ENCODE measurements at regions not wholly inside any gene's neighbourhood (a gene's known extent, or its start where the extent isn't known, plus 50 kb on each side); places are given as distances from the start of the nearest gene placed in this dataset.

GRCh38 chr1:181987334-181987895, 74.1 kb downstream of the ZNF648 start:
- Histone ChIP-seq H3K4me1 (ENCODE audit: insufficient read depth, low read length) (no peaks in the 10 kb centered on the region; the same call in 1 of the 2 replicates), H3K27ac (ENCODE audit: insufficient read length, low read depth, low read length) (no peak overlapping the region), H3K23ac (ENCODE audit: insufficient read length, low read depth, low read length) (no peak overlapping the region), H3K9ac (ENCODE audit: extremely low read depth, insufficient read length, low read length) (no peak overlapping the region), H3K4ac (ENCODE audit: low read depth, low read length) (no peak overlapping the region), H2BK12ac (ENCODE audit: insufficient read length, low read depth, low read length) (no peak overlapping the region), H3K79me1 (ENCODE audit: insufficient read depth, low read depth, low read length, poor library complexity, severe bottlenecking) (no peaks in the 10 kb centered on the region), H2BK20ac (ENCODE audit: low read depth, low read length, poor library complexity, severe bottlenecking) (no peak overlapping the region), H4K5ac (ENCODE audit: insufficient read length, low read depth, low read length) (no peak overlapping the region), H3T11ph (ENCODE audit: low read length) (no peak overlapping the region), H3K4me2 (ENCODE audit: insufficient read depth, insufficient read length, low read length) (no peak overlapping the region), H2BK5ac (ENCODE audit: insufficient read length, low read length) (no peak overlapping the region), H3K23me2 (ENCODE audit: insufficient read length, low read depth, low read length, poor library complexity, severe bottlenecking) (no peaks in the 10 kb centered on the region), H3K9me3 (ENCODE audit: control insufficient read depth, low read depth, low read length) (no peaks in the 10 kb centered on the region), H3K14ac (ENCODE audit: insufficient read depth, low read length) (no peak overlapping the region), H2BK120ac (ENCODE audit: low read depth, low read length, poor library complexity, severe bottlenecking) (no peak overlapping the region), H3K27me3 (ENCODE audit: insufficient read depth, low read length) (0 out of 2 replicates have a peak, but pooled peaks cover 1% of the 10 kb centered on the region), H3K56ac (ENCODE audit: insufficient read length, low read depth, low read length) (no peak overlapping the region), H4K20me1 (ENCODE audit: control insufficient read depth, insufficient read depth, insufficient read length) (no peaks in the 10 kb centered on the region), H4K8ac (replicated peaks; ENCODE audit: insufficient read length, low read depth, low read length) (no peak overlapping the region), H4K91ac (ENCODE audit: insufficient read length, low read depth, low read length) (no peak overlapping the region), H3K79me2 (ENCODE audit: insufficient read depth, low read length) (no peaks in the 10 kb centered on the region), H2BK15ac (ENCODE audit: low read depth, low read length) (no peak overlapping the region), H2AFZ (ENCODE audit: low read length) (peak overlapping the region; percentile 63), H3K18ac (ENCODE audit: insufficient read length, low read depth, low read length) (no peak overlapping the region), H2AK5ac (ENCODE audit: insufficient read length, low read length) (no peak overlapping the region)
- Mint-ChIP-seq H3K27me3 (ENCODE audit: low read depth) (no peaks in the 10 kb centered on the region; the same call in 1 of the 2 replicates), H3K4me3 (no peak overlapping the region), H3K36me3 (ENCODE audit: insufficient read depth in 1 of 3, low read depth in 3 of 3) (no peaks in the 10 kb centered on the region), H3K27ac (no peak overlapping the region), H3K4me1 (peaks cover 18 to 22% of the 10 kb centered on the region in 2 experiments), H3K9me3 (no peaks in the 10 kb centered on the region)
- no CpG with 5 or more reads among the region's 6 CpGs for WGBS (ENCODE audit: extremely low coverage, insufficient read length, low lambda C conversion rate)
- TF ChIP-seq, protein P1, sequence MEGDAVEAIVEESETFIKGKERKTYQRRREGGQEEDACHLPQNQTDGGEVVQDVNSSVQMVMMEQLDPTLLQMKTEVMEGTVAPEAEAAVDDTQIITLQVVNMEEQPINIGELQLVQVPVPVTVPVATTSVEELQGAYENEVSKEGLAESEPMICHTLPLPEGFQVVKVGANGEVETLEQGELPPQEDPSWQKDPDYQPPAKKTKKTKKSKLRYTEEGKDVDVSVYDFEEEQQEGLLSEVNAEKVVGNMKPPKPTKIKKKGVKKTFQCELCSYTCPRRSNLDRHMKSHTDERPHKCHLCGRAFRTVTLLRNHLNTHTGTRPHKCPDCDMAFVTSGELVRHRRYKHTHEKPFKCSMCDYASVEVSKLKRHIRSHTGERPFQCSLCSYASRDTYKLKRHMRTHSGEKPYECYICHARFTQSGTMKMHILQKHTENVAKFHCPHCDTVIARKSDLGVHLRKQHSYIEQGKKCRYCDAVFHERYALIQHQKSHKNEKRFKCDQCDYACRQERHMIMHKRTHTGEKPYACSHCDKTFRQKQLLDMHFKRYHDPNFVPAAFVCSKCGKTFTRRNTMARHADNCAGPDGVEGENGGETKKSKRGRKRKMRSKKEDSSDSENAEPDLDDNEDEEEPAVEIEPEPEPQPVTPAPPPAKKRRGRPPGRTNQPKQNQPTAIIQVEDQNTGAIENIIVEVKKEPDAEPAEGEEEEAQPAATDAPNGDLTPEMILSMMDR (conservative IDR thresholded peaks at IDR 0.05): no peak
- no peak for DNase-seq
